Left lung (tissue), 4 donors: ENCODE measurements at regions not wholly inside any gene's neighbourhood (a gene's known extent, or its start where the extent isn't known, plus 50 kb on each side); places are given as distances from the start of the nearest gene placed in this dataset.

ENCODE experiments used
- ATAC-seq: fragments of 200-7000 bp; cut with Tn5 transposase; one replicate; pipeline ENCODE4 v1.9.1; 2020; ENCODE audit warnings: moderate library complexity
- DNase-seq, 4 donors: peaks; one replicate each; pipeline ENCODE4 v3.0.0-alpha.2; 2013 to 2020
- H3K27ac ChIP-seq, 2 donors: fragments of 200-600 bp; sonication (generic) in 1 of 2; one replicate each; pipeline versions ENCODE4 v1.5.0 to v1.8.0; 2020 to 2021
- H3K27me3 ChIP-seq, 2 donors: fragments of 200-600 bp; sonication (generic) in 1 of 2; one replicate each; pipeline versions ENCODE4 v1.5.0 to v1.8.0; 2020 to 2021
- H3K36me3 ChIP-seq, 2 donors: fragments of 200-600 bp; sonication (generic) in 1 of 2; one replicate each; pipeline versions ENCODE4 v1.5.0 to v1.8.0; 2020 to 2021
- H3K4me1 ChIP-seq, 2 donors: fragments of 200-600 bp; one replicate each; pipeline ENCODE4 v1.8.0; 2021
- H3K4me3 ChIP-seq, 2 donors: fragments of 200-600 bp; sonication (generic) in 1 of 2; one replicate each; pipeline versions ENCODE4 v1.5.0 to v1.8.0; 2020 to 2021; ENCODE audit warnings: mild to moderate bottlenecking in 1 of 2
- H3K9me3 ChIP-seq, 2 donors: fragments of 200-600 bp; sonication (generic) in 1 of 2; one replicate each; pipeline versions ENCODE4 v1.5.0 to v1.8.0; 2020 to 2021
- intact Hi-C, 2 donors: fragments of 100-400 bp; cut with DNase I; formaldehyde crosslinking; loops; one replicate each; pipeline versions ENCODE4 v1.11.2 to v1.14.2; 2022
- TF ChIP-seq, protein P1 (sequence below), 2 donors: fragments of 200-600 bp; sonication (generic) in 1 of 2; IDR thresholded peaks; one replicate each; pipeline versions ENCODE4 v1.5.0 to v1.8.0; 2021; ENCODE audit warnings: antibody characterized with exemption in 2 of 2
- donor health status: DM: no; HTN: yes; CAD: no.
- donor health status: DM: no; HTN: no; CAD: no.

- no peaks in the 10 kb centered on the region for H3K4me1 ChIP-seq
- H3K27ac ChIP-seq, result no peak overlapping the region
- no peaks in the 10 kb centered on the region for H3K36me3 ChIP-seq
- no peaks in the 10 kb centered on the region for H3K9me3 ChIP-seq
- TF ChIP-seq, protein P1, sequence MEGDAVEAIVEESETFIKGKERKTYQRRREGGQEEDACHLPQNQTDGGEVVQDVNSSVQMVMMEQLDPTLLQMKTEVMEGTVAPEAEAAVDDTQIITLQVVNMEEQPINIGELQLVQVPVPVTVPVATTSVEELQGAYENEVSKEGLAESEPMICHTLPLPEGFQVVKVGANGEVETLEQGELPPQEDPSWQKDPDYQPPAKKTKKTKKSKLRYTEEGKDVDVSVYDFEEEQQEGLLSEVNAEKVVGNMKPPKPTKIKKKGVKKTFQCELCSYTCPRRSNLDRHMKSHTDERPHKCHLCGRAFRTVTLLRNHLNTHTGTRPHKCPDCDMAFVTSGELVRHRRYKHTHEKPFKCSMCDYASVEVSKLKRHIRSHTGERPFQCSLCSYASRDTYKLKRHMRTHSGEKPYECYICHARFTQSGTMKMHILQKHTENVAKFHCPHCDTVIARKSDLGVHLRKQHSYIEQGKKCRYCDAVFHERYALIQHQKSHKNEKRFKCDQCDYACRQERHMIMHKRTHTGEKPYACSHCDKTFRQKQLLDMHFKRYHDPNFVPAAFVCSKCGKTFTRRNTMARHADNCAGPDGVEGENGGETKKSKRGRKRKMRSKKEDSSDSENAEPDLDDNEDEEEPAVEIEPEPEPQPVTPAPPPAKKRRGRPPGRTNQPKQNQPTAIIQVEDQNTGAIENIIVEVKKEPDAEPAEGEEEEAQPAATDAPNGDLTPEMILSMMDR (IDR thresholded peaks at IDR 0.05), result no peak
- no peaks in the 10 kb centered on the region for H3K27me3 ChIP-seq
- ATAC-seq (no peak), DNase-seq (no peak)
- intact Hi-C loops, result no loop called here
- H3K4me3 ChIP-seq, result no peak overlapping the region
These were observed 94.4 kb downstream of the MIS18A start for GRCh38 chr21:32184485-32184884.

GRCh38 chr21:32184065-32184464, 94.8 kb downstream of the MIS18A start:
- no peaks in the 10 kb centered on the region for H3K36me3 ChIP-seq
- ATAC-seq (no peak), DNase-seq (no peak)
- TF ChIP-seq, protein P1 (IDR thresholded peaks at IDR 0.05), result no peak
- intact Hi-C loops, result no loop called here
- no peaks in the 10 kb centered on the region for H3K27me3 ChIP-seq
- H3K9me3 ChIP-seq, result no peaks in the 10 kb centered on the region
- no peak overlapping the region for H3K27ac ChIP-seq
- H3K4me3 ChIP-seq, result no peak overlapping the region
- no peaks in the 10 kb centered on the region for H3K4me1 ChIP-seq

DNA sequence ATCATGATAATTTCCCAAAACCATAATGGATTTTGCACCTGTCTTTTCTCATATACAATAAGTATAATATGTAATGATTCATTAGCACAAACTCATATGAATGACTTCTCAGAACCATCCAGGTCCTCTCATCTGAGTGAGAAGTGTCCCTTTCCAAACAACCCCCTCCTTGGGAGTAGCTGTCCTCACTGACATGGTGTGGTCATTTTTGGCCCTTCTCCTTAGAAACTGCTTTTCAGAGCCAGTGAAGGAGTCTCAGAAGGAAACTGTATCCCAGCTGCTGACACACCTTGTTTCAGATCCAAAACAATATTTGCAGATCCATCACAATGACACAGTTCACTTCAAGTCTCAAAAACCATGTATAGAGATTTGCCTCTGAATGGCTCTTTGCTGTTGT, 95.5 kb downstream of the MIS18A start:
- H3K4me3 ChIP-seq, result no peak overlapping the region
- no peaks in the 10 kb centered on the region for H3K27me3 ChIP-seq
- intact Hi-C loops, result no loop called here
- no peaks in the 10 kb centered on the region for H3K4me1 ChIP-seq
- H3K9me3 ChIP-seq, result no peaks in the 10 kb centered on the region
- TF ChIP-seq, protein P1 (IDR thresholded peaks at IDR 0.05), result no peak
- no peak overlapping the region for H3K27ac ChIP-seq
- ATAC-seq, result no peak
- no peaks in the 10 kb centered on the region for H3K36me3 ChIP-seq
- DNase-seq, result no peak

DNA sequence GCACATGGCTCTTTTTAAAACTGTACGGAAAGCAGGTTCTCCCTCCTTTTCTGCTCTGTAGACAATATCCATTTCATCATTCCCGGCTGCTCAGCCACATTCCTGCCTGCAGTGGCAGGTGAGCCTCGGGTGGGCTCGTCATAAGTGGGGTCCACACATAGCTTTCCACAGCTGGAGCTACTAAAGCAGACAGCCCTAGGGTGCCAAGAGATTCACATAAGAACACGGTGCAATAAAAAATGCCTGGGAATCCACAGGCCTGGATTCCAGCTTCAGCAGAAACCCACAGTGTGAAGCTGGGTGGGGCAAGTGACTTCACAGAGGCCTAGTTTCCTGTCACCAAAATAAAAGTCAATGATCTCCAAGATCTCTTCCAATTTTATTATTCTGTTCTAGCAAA, 96.4 kb downstream of the MIS18A start:
- TF ChIP-seq, protein P1 (IDR thresholded peaks at IDR 0.05), result no peak
- H3K27ac ChIP-seq, result no peak overlapping the region
- ATAC-seq (no peak), DNase-seq (no peak)
- H3K4me3 ChIP-seq, result no peak overlapping the region
- no peaks in the 10 kb centered on the region for H3K4me1 ChIP-seq
- no peaks in the 10 kb centered on the region for H3K27me3 ChIP-seq
- no peaks in the 10 kb centered on the region for H3K36me3 ChIP-seq
- H3K9me3 ChIP-seq, result no peaks in the 10 kb centered on the region
- intact Hi-C loops, result no loop called here

DNA sequence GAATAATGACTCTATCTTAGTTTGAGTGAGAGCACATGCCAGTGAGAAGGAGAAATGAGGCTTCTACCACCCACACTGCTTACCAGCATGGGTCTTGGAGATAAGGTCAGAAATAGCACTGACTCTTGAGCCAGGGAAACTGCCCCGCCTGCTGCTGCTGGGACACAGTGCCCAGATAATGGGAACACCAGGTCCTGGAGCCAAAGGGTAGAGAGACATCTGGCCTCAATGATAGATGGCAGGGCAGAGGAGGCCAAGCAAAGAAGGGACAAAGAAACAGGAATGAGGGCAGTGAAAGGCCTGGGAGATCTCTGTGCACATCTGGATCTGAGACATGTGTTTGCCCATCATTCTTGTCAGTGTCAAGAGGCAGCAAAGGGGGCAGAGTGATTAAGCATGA, 97.4 kb downstream of the MIS18A start:
- DNase-seq, result no peak
- no peaks in the 10 kb centered on the region for H3K36me3 ChIP-seq
- H3K4me1 ChIP-seq, result no peaks in the 10 kb centered on the region
- intact Hi-C loops, result no loop called here
- no peaks in the 10 kb centered on the region for H3K27me3 ChIP-seq
- TF ChIP-seq, protein P1 (IDR thresholded peaks at IDR 0.05), result no peak
- H3K4me3 ChIP-seq, result no peak overlapping the region
- H3K27ac ChIP-seq, result no peak overlapping the region
- no peak for ATAC-seq
- no peaks in the 10 kb centered on the region for H3K9me3 ChIP-seq
